ENCODE measurements at regions not wholly inside any gene's neighbourhood (a gene's known extent, or its start where the extent isn't known, plus 50 kb on each side); places are given as distances from the start of the nearest gene placed in this dataset.
A peak's percentile ranks its signal among the peaks of the same experiment; 100 is the strongest.

- TF ChIP-seq ZFX (IDR thresholded peaks at IDR 0.05) = no peak
- no peak for TF ChIP-seq CTCF (conservative IDR thresholded peaks at IDR 0.05)
- no peak overlapping the region for H3K27ac ChIP-seq
Observed at GRCh38 chr13:65011378-65011777, 2218.8 kb downstream of the PCDH9 start.

GRCh38 chr13:64997438-64997837 is 2232.7 kb downstream of the PCDH9 start:
- TF ChIP-seq CTCF (conservative IDR thresholded peaks at IDR 0.05) (peak; percentile 20), ZFX (IDR thresholded peaks at IDR 0.05) (no peak)
- no peak overlapping the region for H3K27ac ChIP-seq

- TF ChIP-seq ZFX (IDR thresholded peaks at IDR 0.05) = no peak
- TF ChIP-seq CTCF (conservative IDR thresholded peaks at IDR 0.05) = no peak
- no peak overlapping the region for H3K27ac ChIP-seq
Observed at GRCh38 chr13:64993514-64994164, 2236.5 kb downstream of the PCDH9 start.

GRCh38 chr13:64992314-64992713 is 2237.8 kb downstream of the PCDH9 start:
- TF ChIP-seq CTCF (conservative IDR thresholded peaks at IDR 0.05) (no peak), ZFX (IDR thresholded peaks at IDR 0.05) (no peak)
- no peak overlapping the region for H3K27ac ChIP-seq

- TF ChIP-seq ZFX (IDR thresholded peaks at IDR 0.05) (no peak), CTCF (conservative IDR thresholded peaks at IDR 0.05) (no peak)
- H3K27ac ChIP-seq = no peak overlapping the region
Observed at GRCh38 chr13:64985075-64985474, 2245.1 kb downstream of the PCDH9 start.

GRCh38 chr13:64962404-64962803 is 2267.7 kb downstream of the PCDH9 start:
- no peak for TF ChIP-seq CTCF (conservative IDR thresholded peaks at IDR 0.05)
- no peak for TF ChIP-seq ZFX (IDR thresholded peaks at IDR 0.05)
- H3K27ac ChIP-seq = no peak overlapping the region

GRCh38 chr13:64959276-64959675 is 2270.9 kb downstream of the PCDH9 start:
- TF ChIP-seq CTCF (conservative IDR thresholded peaks at IDR 0.05) (no peak), ZFX (IDR thresholded peaks at IDR 0.05) (no peak)
- H3K27ac ChIP-seq = no peak overlapping the region

All from C4-2B (cell line).